GM19035 (cell line): ENCODE measurements at regions not wholly inside any gene's neighbourhood (a gene's known extent, or its start where the extent isn't known, plus 50 kb on each side); places are given as distances from the start of the nearest gene placed in this dataset.

ENCODE experiments used
- ATAC-seq: cut with Tn5 transposase; IDR thresholded peaks from one replicate; pipeline ENCODE4 v1.9.1; 2021; ENCODE audit not compliant: unreplicated experiment

DNA sequence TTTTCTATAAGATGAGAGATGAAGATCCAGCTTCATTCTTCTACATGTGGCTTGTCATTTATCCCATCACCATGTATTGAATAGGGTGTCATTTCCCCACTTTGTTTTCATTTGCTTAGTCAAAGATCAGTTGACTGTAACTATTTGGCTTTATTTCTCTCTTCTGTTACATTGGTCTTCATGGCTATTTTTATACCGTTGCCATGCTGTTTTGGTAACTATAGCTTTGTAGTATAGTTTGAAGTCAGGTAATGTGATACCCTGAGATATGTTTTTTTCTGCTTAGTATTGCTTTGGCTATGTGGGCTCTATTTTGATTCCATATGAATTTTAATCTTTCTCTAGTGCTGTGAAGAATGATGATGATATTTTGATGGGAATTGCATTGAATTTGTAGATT lies 514.3 kb downstream of the GBA3 start:
- no peak for ATAC-seq

DNA sequence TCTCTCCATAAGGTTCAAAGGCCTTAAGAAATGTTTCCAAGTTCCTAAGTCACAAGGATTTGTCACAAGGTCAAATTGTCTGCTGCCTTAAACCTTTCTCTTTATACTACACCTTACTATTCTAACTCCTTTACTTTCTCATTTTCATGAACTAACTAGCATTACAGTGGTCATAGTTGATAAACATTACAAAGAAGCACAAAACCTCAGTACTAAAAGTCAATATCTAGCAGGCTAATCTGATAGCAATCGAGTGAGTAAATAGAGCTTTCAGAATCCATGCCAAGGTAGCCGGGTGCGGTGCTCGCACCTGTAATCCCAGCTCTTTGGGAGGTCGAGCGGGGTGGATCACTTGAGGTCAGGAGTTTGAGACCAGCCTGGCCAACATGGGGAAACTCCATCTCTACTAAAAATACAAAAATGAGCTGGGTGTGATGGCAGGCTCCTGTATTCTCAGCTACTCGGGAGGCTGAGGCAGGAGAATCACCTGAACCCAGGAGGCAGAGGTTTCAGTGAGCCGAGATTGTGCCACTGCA lies 510.0 kb downstream of the GBA3 start:
- ATAC-seq = no peak

DNA sequence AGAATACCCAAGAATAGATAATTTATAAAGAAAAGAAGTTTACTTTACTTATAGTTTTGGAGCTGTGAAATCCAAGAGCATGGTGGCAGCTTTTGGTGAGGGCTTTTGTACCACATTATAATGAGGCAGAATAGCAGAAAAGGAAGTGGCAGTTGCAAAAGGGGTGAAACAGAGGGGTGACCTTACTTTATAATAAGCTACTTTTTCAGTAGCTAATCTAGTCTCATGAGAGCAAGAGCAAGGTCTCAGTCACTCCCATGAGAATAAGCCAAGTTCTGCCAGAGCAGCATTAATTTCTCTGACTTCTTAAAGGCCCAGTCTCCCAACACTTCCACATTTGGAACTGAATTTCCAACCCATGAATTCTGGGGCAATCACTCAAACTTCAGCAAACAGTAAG lies 502.0 kb downstream of the GBA3 start:
- no peak for ATAC-seq

DNA sequence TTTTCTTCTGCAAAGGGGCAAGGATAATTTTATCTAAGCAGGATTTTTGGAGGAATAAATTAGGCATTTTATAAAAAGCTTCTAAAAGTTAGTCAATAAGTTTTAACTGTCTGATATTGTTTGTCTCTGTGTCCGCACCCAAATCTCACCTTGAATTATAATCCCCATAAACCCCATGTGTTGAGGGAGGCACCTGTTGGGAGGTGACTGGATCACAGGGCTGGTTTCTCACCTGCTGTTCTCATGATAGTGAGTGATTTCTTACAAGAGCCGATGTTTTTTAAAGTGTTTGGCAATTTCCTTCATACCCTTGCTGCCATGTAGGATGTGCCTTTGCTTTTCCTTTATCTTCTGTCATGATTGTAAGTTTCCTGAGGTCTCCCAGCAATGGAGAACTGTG lies 481.4 kb downstream of the GBA3 start:
- ATAC-seq = no peak

DNA sequence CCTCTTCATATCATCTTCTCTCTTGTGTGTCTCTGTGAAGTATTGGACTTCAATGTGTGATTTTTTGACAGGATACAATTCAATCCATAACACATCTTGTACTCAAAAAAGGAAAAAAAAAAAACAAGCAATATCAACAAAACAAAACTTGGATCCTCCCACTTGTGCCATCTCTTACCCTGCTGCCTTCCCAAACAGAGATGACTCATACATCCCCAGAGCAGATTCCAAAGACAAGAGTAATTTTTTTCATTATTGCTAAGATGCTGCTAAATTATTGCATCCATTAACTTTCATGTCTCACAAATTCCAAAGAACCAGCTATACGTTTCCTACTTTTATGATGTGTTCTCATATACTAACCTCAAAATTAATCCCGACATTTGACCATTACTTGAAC lies 479.2 kb downstream of the GBA3 start:
- no peak for ATAC-seq

DNA sequence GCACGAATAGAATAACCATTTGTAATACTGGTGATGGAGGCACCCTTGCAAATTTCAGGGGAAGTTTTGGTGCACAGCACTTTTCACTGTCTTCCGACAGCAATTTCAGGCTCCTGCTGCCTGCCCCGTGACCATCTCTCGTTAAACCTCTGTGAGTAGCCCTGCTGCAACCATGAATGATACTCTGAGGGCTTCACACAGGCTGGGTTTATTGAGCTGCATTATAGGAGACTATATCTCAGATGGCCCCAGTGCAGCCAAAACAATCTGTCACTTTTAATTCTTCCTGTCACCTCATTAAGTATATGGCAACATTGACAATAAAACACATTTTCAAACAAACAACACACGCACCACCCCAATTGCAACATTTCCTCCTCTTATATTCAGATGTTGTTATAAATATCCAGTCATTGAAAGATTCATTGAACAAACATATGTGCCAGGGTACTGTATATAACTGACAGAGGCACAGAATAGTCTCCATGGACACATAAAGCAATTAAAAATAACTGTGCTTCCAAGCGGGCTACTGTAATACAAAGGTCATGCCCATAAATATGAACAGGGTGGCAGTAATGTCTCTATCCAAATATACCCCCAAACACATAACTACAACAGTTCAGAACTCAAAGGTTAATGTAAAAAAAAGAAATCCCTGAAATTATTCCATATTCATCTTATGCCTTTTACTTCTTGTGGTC lies 477.0 kb downstream of the GBA3 start:
- ATAC-seq = no peak

DNA sequence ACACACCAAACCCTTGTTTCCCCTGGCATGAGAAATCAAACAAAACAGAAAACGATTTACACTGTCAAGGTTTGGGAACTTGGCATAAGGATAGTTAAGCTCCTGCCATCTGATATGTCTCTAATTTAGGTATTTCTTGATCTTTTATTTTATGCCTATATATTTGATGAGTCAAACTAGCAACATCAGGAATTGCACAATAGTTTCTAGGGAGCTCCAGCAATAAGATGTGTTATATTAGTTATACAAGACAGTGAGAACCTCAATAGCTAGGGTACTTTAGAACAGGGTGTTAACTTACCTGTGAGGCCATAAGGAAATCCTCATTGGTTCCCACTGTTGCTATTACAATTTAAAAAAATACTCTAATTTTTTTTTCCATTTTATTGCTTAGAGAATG lies 474.2 kb downstream of the GBA3 start:
- no peak for ATAC-seq

DNA sequence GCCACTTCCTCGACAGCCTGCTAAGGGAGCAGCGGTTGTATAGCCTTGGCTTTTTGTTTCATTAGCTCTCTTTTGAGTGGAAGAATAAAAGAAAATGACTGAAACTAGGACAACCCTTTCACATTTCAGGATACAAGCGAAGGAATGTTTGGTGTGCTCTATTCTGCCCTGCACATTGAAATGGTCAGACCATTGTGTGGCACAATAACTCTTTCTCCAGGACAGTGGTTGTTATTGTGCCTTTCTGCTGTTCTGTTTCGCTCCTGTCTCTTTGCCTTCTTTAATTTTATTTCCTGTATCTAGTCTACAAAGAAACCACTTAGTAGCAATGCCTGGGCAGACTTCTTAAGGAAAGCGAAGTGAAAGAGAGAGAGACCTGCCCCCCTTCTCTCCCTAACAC lies 473.7 kb downstream of the GBA3 start:
- ATAC-seq = no peak

DNA sequence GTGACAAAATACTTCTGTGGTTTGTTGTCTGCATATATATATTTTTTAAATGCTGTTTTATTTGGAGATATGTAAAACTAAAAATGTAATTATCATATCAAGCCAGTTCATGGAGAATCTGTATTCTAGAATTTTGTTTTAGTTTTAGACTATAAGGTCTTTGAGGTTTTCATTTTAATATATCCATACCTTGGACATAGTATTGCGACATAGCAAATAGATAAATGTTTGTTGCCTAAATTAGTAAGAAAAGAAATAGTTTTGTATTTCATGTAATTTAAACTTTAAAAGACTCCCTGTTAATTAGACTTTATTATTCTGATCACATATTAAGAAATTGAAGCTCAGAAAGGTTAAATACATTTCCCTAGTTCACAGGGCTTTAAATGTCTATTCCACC lies 472.9 kb downstream of the GBA3 start:
- no peak for ATAC-seq

DNA sequence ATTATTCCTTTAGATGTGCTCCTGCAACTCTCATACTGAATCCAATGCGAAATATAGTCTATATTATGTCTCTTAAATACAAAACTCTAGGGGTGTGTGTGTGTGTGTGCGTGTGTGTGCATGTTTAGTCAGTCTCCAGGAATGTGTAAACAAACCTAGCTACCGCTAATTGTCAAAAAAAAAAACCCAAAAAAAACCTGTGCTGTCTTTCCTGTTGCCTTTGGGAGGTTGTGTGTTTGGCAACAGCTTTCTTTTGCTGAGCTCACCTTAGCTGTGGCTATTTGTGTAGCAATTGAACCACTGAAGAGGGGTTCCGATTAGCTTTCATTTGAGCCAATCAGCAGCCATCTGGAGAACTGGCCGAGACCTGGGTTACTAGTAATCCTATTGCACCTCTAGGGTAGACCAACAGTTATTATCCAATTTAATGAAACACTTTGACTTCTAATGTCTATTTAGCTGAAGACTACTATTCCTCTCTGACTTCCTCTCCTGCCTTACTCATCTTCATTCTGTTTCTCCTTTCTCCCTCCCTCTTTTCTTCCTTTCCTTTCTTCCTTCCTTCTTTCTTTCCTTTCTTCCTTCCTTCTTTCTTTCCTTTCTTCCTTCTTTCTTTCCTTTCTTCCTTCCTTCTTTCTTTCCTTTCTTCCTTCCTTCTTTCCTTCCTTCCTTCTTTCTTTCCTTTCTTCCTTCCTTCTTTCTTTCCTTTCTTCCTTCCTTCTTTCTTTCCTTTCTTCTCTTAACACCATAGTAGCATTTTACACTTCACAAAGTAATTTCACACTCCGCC lies 471.1 kb downstream of the GBA3 start:
- no peak for ATAC-seq

DNA sequence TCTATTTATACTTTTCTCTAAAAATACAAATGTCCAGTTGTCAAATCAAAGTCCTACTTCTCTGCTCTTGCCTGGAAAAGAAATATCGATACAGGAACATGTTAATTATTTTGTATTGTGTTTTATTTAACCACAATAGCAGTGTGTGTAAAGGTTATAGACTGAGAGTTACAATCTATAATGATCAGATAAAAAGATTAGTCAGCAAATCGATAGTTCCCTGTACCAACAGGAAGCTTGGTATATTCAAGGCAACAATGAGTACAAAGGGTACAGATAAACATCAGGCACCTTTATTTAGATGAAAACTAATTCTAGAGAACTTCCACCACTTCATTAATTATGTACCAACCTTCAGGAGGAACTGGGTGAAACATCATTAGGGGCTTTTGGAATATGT lies 469.5 kb downstream of the GBA3 start:
- ATAC-seq = no peak

DNA sequence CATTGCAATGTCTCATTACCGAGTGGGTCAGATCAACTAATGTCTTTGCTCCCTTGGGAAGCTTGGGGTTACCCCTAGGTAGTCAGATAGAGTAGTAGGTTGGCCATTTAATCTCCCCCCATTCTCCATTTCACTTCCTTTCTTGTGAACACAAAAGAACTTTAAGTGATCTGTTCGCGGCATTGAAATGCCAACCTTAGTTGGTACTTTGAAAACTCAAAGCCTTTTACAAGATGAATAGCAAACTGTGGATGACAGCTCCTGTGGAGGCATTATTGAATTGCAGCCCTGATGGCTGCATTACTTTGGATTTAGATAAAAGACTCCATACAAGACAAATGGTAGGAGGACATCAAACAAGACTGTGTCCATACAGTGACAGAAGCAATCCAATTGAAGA lies 469.1 kb downstream of the GBA3 start:
- no peak for ATAC-seq

DNA sequence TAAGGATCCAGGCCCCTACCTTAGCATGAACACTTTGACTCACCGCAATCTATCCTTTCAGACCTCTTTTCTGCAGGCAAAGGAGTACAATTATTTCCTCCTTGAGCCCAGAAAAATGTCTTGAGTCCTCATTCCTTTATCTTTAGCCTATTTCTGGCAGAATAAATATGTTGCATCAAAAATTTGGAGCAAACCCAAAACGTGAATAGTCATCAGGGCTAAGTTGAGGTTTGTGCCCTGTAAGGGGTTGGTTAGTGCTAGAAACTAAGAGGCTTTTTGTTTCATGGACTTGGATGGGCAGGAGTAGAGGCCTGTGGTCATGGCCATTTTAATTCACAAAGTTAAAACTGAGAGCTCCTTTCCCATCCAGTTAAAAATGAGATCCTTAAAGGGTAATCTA lies 460.3 kb downstream of the GBA3 start:
- ATAC-seq = no peak

DNA sequence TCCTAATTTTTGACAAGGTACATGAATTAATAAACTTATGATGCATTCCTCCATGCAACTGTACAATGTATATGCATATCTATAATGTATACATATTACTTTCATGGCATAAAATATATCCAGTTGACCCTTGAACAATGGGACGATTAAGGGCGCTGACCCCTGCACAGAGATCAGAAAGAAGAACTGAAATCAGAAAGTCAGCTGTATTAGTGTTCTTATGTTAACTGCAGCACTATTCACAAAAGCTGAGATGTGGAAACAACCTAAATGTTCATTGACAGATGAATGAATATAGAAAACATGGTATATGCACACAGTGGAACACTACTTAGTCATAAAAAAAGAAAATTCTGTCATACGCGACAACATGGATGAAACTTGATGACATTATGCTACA lies 457.1 kb downstream of the GBA3 start:
- no peak for ATAC-seq

DNA sequence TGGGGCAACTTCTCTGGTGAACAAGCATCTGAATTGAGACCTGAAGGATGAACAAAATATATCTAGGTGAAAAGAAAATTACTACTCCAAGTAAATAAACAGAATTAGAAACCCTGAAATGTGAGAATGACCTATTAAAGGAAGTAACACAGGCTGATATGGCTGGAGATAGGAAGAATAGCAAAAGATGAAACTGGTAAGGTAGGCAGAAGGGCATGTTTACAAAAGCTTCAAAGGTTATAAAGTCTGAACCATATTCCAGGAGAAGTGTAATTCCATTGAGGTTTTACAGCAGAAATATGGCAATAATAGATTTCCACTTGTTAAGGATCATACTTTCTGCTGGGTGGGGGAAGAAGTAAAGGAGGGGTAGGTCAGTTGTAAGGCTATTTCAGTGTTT lies 452.0 kb downstream of the GBA3 start:
- no peak for ATAC-seq

DNA sequence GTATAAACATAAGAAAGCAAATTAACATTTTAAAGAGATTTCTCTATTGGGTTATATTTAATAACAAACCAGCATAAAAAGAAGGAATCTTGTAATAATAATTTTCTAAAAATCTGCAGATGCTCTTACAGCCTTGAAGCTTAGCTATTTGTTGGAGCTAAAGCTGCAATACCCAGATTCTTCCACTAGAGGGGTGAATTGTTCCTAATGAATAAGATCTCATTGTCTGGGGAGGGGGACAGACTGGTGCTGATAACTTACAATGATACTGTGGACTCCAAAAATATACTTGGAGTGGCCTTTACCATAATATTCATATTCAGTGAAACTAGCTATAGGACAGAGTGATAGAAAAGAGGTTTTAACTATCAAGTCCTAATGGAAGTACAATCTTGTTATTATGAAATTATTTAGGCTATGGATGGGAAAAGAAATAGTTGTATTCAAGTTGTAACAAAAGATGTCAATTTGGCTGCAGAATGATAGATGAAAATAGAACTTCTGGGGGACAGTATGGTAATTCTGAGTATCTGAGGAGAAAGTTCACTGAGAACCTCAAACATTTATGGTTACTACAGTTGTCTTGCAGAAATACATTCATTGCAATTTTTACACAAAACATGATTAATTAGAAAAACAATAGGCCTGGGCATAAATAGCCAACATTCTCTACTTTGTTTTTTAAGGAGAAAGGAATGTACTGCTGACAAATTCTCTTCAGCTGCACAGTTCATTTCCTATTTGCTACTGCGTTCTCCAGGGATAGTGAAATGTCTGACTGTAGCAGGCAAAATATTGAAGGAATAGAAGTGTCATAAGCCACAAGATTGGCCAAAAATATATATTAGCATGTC lies 443.3 kb downstream of the GBA3 start:
- ATAC-seq = no peak

DNA sequence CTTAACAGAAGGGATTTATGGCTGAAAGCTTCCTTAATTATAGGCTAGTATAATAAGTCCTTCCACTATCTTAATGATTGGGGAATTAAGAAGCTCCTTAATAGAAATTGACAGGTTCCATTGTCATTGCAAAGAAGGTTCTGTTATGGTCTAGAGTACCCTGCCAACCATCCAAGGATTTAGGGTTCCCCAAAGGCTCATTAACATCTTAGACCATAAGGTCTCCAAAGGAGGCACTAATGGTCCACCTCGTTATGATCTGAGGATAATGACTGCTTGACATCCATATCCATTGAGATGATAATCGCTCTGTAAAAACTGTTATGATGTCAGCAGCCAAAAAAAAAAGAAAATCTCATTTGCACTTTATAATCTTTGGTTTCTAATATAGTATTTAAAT lies 441.6 kb downstream of the GBA3 start:
- ATAC-seq = no peak

DNA sequence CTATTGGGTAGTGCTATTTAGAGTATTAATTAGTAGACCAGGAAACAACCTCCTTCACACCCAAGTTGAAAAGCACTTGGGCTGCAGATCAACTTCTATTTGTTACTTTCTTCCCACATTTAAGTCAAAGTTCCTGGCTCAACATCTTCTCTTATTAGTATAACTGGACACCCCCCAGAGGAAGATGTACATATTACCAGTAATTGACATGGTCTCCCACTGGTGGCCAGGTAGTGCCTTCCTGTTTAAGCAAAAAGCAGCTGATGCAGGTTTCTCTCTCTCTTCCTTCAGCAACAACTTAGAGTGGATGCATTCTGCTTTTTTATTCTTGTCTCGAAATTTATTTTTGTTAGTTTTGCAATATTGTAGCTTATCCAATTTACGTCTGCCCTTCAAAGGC lies 438.1 kb downstream of the GBA3 start:
- no peak for ATAC-seq

DNA sequence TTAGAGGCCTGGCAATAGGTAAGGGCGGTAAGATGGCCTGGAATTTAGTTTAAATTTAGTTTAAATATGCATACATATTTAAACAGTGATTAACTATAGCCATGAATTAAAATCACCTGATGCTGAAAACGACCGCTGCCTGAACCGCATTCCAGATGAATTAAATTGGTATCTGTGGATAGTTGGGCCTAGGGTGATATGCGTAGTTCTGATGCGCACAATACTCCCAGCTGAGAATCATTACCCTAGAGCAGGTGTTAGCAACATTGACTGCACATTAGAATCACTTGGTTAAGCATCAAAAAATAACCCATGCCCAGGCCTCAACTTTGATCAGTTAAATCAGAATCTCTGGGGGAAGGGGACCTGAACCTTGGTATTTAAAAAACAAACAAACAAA lies 432.4 kb downstream of the GBA3 start:
- ATAC-seq = no peak

DNA sequence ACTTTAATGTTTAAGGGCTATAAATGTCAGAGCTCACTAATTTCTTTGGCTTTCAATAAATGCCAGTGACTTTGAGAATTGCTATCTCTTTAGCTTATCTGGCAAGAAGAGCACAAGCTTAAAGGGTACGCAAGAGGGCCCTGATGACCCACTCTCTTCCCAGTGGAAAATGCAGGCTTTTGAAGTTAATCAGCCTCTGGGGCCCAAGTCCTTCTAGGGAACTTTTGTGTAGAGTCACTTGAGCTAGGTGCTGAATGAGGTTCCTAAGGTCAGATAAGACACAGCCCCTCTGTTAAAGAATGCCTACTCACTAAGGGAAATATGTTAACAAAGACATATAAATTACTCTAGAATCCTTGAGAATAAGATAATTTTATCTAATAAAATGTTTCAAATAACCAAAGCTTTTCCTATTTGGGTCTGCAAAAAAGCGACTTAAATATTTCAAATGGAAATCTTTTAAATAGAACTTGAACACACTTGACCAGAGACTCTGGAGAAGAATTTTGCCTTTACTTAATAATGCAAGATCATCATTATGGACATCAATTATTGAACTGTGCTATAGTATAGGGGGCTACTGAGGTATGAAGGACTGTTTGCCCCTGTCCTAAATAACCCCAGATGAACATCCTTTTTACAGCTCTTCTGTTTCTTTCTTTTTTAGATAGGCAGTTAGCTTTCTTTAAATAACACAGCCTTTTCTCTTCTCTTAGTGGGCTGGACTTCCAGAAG lies 430.1 kb downstream of the GBA3 start:
- ATAC-seq = no peak

DNA sequence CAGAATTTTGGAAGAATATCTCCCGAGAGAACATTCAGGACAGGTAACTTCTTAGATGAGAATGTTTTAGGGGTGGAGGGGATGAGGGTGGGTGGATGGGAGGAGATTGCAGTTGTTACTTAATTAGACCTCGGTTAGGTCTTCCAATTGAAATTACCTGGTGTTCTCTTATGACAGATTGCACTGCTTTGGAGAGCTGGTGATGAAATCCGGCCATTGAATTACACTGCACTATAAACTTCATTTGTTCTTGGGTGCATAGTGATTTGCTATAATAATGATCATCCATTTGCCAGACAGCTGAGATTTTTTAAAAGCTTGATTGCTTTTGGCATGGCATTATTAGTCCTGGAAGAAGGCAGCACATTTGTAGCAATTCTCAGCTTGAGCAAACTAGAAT lies 427.6 kb downstream of the GBA3 start:
- ATAC-seq = no peak
